H1 (cell line): ENCODE measurements at regions not wholly inside any gene's neighbourhood (a gene's known extent, or its start where the extent isn't known, plus 50 kb on each side); places are given as distances from the start of the nearest gene placed in this dataset.

Source experiments
- CTCF ChIA-PET: fragments of 300-600 bp; sonication (Branson Sonifier 250); formaldehyde crosslinking; loops from one replicate; lab custom pipeline; 2021; ENCODE audit not compliant: partially characterized antibody; lab: Charles Lee
- POLR2A ChIA-PET: fragments of 300-600 bp; sonication (Branson Sonifier 250); formaldehyde crosslinking; loops from one replicate; lab custom pipeline; 2021; ENCODE audit warnings: inconsistent platforms; ENCODE audit not compliant: partially characterized antibody; lab: Charles Lee
- DNase-seq, 2 experiments: peaks; one replicate each; pipeline versions ENCODE4 v3.0.0 to v3.0.0-alpha.2; 2010 to 2022; ENCODE audit warnings: low spot score in 2 of 2, low read depth in 1 of 2, mixed read lengths in 1 of 2
- FAIRE-seq: peaks from 2 replicates; lab custom pipeline; 2011; peaks lifted over from hg19 to GRCh38; lab: Jason Lieb, UNC
- H2AFZ ChIP-seq: 2 replicates; pipeline ENCODE4 v1.8.1; 2012; ENCODE audit warnings: low read length, inconsistent platforms
- H2AK5ac ChIP-seq: 2 replicates; pipeline ENCODE4 v1.6.1; 2013; ENCODE audit warnings: low read depth, low read length
- H2BK120ac ChIP-seq: replicated peaks from 2 replicates; pipeline ENCODE3; 2013; ENCODE audit warnings: low read depth, low read length, inconsistent platforms
- H2BK12ac ChIP-seq: 2 replicates; pipeline ENCODE4 v1.6.1; 2013; ENCODE audit warnings: low read depth, low read length
- H2BK15ac ChIP-seq: 2 replicates; pipeline ENCODE4 v1.6.1; 2013; ENCODE audit warnings: low read length
- H2BK20ac ChIP-seq: 2 replicates; pipeline ENCODE4 v1.6.1; 2013; ENCODE audit warnings: low read length
- H2BK5ac ChIP-seq: 2 replicates; pipeline ENCODE4 v1.6.1; 2013; ENCODE audit warnings: low read depth, low read length
- H3K14ac ChIP-seq: 2 replicates; pipeline ENCODE4 v1.6.1; 2013; ENCODE audit warnings: inconsistent platforms; ENCODE audit not compliant: insufficient read length
- H3K18ac ChIP-seq: 2 replicates; pipeline ENCODE4 v1.6.1; 2013; ENCODE audit warnings: low read length; ENCODE audit errors: extremely low read depth
- H3K23ac ChIP-seq: 2 replicates; pipeline ENCODE4 v1.6.1; 2013; ENCODE audit warnings: inconsistent platforms; ENCODE audit not compliant: insufficient read length
- H3K23me2 ChIP-seq: 2 replicates; pipeline ENCODE4 v1.6.1; 2013; ENCODE audit warnings: low read depth, low read length
- H3K27ac ChIP-seq: 2 replicates; pipeline ENCODE4 v1.6.1; 2011; ENCODE audit warnings: low read depth, low read length, inconsistent platforms
- H3K27me3 ChIP-seq, 4 experiments: replicated peaks in 1 of 4; 1 replicate in 1 of 4; 2 replicates in 3 of 4; pipeline versions ENCODE4 v1.6.1 to v1.8.1; 2011 to 2013; ENCODE audit warnings: low read length in 3 of 4, mild to moderate bottlenecking in 3 of 4, inconsistent platforms in 2 of 4, mixed read lengths in 2 of 4, moderate library complexity in 1 of 4; ENCODE audit not compliant: control insufficient read depth in 3 of 4, insufficient read depth in 3 of 4; ENCODE audit errors: extremely low read depth in 1 of 4
- H3K36me3 ChIP-seq, 4 experiments: 2 replicates each; pipeline versions ENCODE4 v1.6.1 to v1.8.1; 2011 to 2013; ENCODE audit warnings: mild to moderate bottlenecking in 4 of 4, low read length in 3 of 4, moderate library complexity in 2 of 4, control low read depth in 1 of 4, inconsistent platforms in 1 of 4; ENCODE audit not compliant: insufficient read depth in 4 of 4, control insufficient read depth in 2 of 4
- H3K4ac ChIP-seq: replicated peaks from 2 replicates; pipeline ENCODE3; 2013; ENCODE audit warnings: low read length, low read depth, mixed read lengths, inconsistent platforms; ENCODE audit not compliant: insufficient read length
- H3K4me1 ChIP-seq, 4 experiments: replicated peaks in 1 of 4; 1 replicate in 1 of 4; 2 replicates in 3 of 4; pipeline versions ENCODE4 v1.6.1 to v1.8.1; 2011 to 2013; ENCODE audit warnings: low read length in 3 of 4, inconsistent platforms in 2 of 4, mixed read lengths in 1 of 4; ENCODE audit not compliant: insufficient read depth in 4 of 4, control insufficient read depth in 3 of 4
- H3K4me2 ChIP-seq, 2 experiments: 2 replicates each; pipeline versions ENCODE4 v1.6.1 to v1.8.1; 2011 to 2013; ENCODE audit warnings: low read depth in 2 of 2, low read length in 2 of 2, control low read depth in 1 of 2, inconsistent platforms in 1 of 2, mild to moderate bottlenecking in 1 of 2; ENCODE audit not compliant: insufficient read depth in 1 of 2
- H3K4me3 ChIP-seq, 4 experiments: fragments of 200-600, 300-600 bp in 1 of 4; sonication (generic), shearing (Covaris generic), sonication (Bioruptor Twin) in 1 of 4; 2 replicates each; pipeline versions ENCODE4 v1.5.1 to v1.8.1; 2011 to 2016; ENCODE audit warnings: low read length in 4 of 4, low read depth in 3 of 4, control low read depth in 2 of 4, inconsistent platforms in 2 of 4, mild to moderate bottlenecking in 2 of 4, mixed read lengths in 1 of 4, moderate library complexity in 1 of 4; ENCODE audit not compliant: insufficient read depth in 2 of 4; ENCODE audit errors: extremely low read depth in 1 of 4
- H3K56ac ChIP-seq: replicated peaks from 2 replicates; pipeline ENCODE3; 2013; ENCODE audit warnings: low read depth, mild to moderate bottlenecking, mixed read lengths, low read length, inconsistent platforms; ENCODE audit not compliant: insufficient read length
- H3K79me1 ChIP-seq: 2 replicates; pipeline ENCODE4 v1.6.1; 2013; ENCODE audit warnings: low read depth, low read length, control low read depth
- H3K79me2 ChIP-seq, 2 experiments: 2 replicates each; pipeline versions ENCODE4 v1.6.1 to v1.8.1; 2012 to 2013; ENCODE audit warnings: low read length in 2 of 2, mild to moderate bottlenecking in 2 of 2, inconsistent platforms in 1 of 2; ENCODE audit not compliant: insufficient read depth in 2 of 2, control insufficient read depth in 1 of 2
- H3K9ac ChIP-seq, 4 experiments: replicated peaks in 1 of 4; 1 replicate in 1 of 4; 2 replicates in 3 of 4; pipeline versions ENCODE4 v1.6.1 to v1.8.1; 2011 to 2013; ENCODE audit warnings: low read depth in 3 of 4, low read length in 3 of 4, control low read depth in 2 of 4, mild to moderate bottlenecking in 2 of 4, moderate library complexity in 2 of 4, inconsistent platforms in 1 of 4; ENCODE audit errors: extremely low read depth in 1 of 4
- H3K9me3 ChIP-seq, 2 experiments: 2 replicates each; pipeline versions ENCODE4 v1.6.1 to v1.8.1; 2012 to 2013; ENCODE audit warnings: mild to moderate bottlenecking in 2 of 2, moderate library complexity in 2 of 2, control low read depth in 1 of 2, inconsistent platforms in 1 of 2, low read depth in 1 of 2, low read length in 1 of 2, mixed read lengths in 1 of 2; ENCODE audit not compliant: insufficient read depth in 2 of 2
- H4K20me1 ChIP-seq, 2 experiments: replicated peaks in 1 of 2; 2 replicates each; pipeline versions ENCODE3 to v1.8.1; 2011 to 2013; ENCODE audit warnings: inconsistent platforms in 2 of 2, low read length in 2 of 2, mild to moderate bottlenecking in 1 of 2; ENCODE audit not compliant: insufficient read depth in 2 of 2, control insufficient read depth in 1 of 2
- H4K5ac ChIP-seq: 2 replicates; pipeline ENCODE4 v1.6.1; 2013; ENCODE audit warnings: low read length, low read depth, mixed read lengths, inconsistent platforms; ENCODE audit not compliant: insufficient read length
- H4K8ac ChIP-seq: 2 replicates; pipeline ENCODE4 v1.8.0; 2013; ENCODE audit warnings: mild to moderate bottlenecking, moderate library complexity, low read length, inconsistent platforms; ENCODE audit not compliant: insufficient read depth; ENCODE audit errors: extremely low read depth
- H4K91ac ChIP-seq: replicated peaks from 2 replicates; pipeline ENCODE3; 2013; ENCODE audit warnings: low read length, mixed read lengths, inconsistent platforms; ENCODE audit not compliant: insufficient read length
- BACH1 ChIP-seq: IDR thresholded peaks from 2 replicates; pipeline ENCODE4 v1.6.1; 2012; ENCODE audit warnings: low read length, improper control_type of control experiment
- BCL11A ChIP-seq, 2 experiments: IDR thresholded peaks; one replicate each; pipeline ENCODE4 v1.6.1; 2011; ENCODE audit warnings: low read depth in 2 of 2, low read length in 2 of 2, mild to moderate bottlenecking in 2 of 2
- NRF1 ChIP-seq: IDR thresholded peaks from 2 replicates; pipeline ENCODE4 v1.6.1; 2011; ENCODE audit warnings: mild to moderate bottlenecking, low read depth, low read length, improper control_type of control experiment
- SRF ChIP-seq: IDR thresholded peaks from 2 replicates; pipeline ENCODE4 v1.6.1; 2011; ENCODE audit warnings: mild to moderate bottlenecking, low read depth, low read length, moderate library complexity
- WGBS, 2 experiments: shearing (Covaris generic) in 1 of 2; methylation state at CpG; one replicate each; pipeline versions ENCODE4 v1.1.6 to v1.1.7; 2013 to 2015; ENCODE audit warnings: low lambda C conversion rate in 2 of 2, mixed read lengths in 2 of 2, inconsistent platforms in 1 of 2, low coverage in 1 of 2, missing lambda C conversion rate in 1 of 2; ENCODE audit not compliant: insufficient replicate concordance in 2 of 2, insufficient coverage in 1 of 2, insufficient read length in 1 of 2; ENCODE audit errors: extremely low coverage in 1 of 2, missing lambda C conversion rate in 1 of 2; 5-methylcytosine and 5-hydroxymethylcytosine counted together
- TF ChIP-seq, protein P1 (sequence below): IDR thresholded peaks from 2 replicates; pipeline ENCODE4 v1.6.1; 2012; ENCODE audit warnings: low read length, inconsistent platforms

DNA sequence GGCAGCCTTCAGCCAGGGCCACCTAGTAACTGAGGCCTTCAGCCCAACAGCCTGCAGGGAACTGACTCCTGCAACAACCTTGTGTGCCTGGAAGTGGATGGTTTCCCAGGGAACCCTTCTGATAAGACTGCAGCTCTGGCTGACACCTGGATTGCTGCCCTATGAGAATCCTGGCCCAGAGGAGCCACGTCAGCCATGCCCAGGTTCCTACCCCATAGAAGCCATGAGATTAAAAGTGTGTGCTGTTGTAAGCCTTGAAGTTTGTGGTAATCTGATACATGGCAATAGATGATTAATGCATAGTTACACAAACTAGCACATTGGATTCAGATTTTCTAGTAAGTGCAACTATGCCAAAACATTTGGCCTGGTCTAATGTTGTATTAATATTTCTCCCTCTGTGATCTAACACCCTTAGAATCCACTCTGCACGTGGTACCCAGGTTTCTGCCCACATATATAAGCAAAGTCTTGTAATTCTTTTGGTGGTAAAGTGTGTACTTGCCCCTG, 64.8 kb upstream of the BEGAIN start:
- Histone ChIP-seq H3K27ac (no peak overlapping the region), H3K4me1 (peaks cover 0 to 6% (median under 1%) of the 10 kb centered on the region in 4 experiments; a peak in 1 of 7 replicates), H2AFZ (no peak overlapping the region), H4K20me1 (no peaks in the 10 kb centered on the region), H4K8ac (no peak overlapping the region), H3K23ac (no peak overlapping the region), H3K56ac (no peak overlapping the region), H2BK15ac (no peak overlapping the region), H3K14ac (no peak overlapping the region), H3K9ac (no peak overlapping the region), H2BK12ac (no peak overlapping the region), H3K4ac (no peak overlapping the region), H3K18ac (no peak overlapping the region), H3K9me3 (no peaks in the 10 kb centered on the region), H4K5ac (no peak overlapping the region), H2BK20ac (no peak overlapping the region), H4K91ac (no peak overlapping the region), H3K23me2 (no peaks in the 10 kb centered on the region), H3K79me2 (no peaks in the 10 kb centered on the region), H3K4me2 (no peak overlapping the region), H2AK5ac (no peak overlapping the region; the same call in 1 of the 2 replicates), H2BK120ac (no peak overlapping the region), H3K79me1 (no peaks in the 10 kb centered on the region), H3K4me3 (no peak overlapping the region), H3K36me3 (no peaks in the 10 kb centered on the region), H2BK5ac (no peak overlapping the region), H3K27me3 (peaks cover 0 to 8% (median 1%) of the 10 kb centered on the region in 4 experiments; a peak in 2 of 7 replicates)
- WGBS, 2 experiments = 83% methylated on average over 2 of the region's 2 CpGs; no CpG with 5 or more reads in 1 of the 2 experiments
- CTCF ChIA-PET = interaction anchor here (0.8 to 9.5 kb wide), 24 partner anchors 8 to 265 kb away, joined by 3 to 109 read pairs (median 11); no protein-coding TSS in a partner anchor
- TF ChIP-seq NRF1 (no peak), BACH1 (no peak), BCL11A (IDR thresholded peaks at IDR 0.05; ENCODE audit: low read depth in 2 of 2, low read length in 2 of 2) (no peak), SRF (no peak)
- TF ChIP-seq, protein P1, sequence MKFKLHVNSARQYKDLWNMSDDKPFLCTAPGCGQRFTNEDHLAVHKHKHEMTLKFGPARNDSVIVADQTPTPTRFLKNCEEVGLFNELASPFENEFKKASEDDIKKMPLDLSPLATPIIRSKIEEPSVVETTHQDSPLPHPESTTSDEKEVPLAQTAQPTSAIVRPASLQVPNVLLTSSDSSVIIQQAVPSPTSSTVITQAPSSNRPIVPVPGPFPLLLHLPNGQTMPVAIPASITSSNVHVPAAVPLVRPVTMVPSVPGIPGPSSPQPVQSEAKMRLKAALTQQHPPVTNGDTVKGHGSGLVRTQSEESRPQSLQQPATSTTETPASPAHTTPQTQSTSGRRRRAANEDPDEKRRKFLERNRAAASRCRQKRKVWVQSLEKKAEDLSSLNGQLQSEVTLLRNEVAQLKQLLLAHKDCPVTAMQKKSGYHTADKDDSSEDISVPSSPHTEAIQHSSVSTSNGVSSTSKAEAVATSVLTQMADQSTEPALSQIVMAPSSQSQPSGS = no peak
- POLR2A ChIA-PET = no interaction called here
- FAIRE-seq (no peak), DNase-seq (no peak)
